ENCODE measurements at regions not wholly inside any gene's neighbourhood (a gene's known extent, or its start where the extent isn't known, plus 50 kb on each side); places are given as distances from the start of the nearest gene placed in this dataset.
"Not testable (repeated sequence)": the region's sequence is repeated elsewhere in the genome, so short reads cannot be mapped to it uniquely, and the experiment has no call there.

DNA sequence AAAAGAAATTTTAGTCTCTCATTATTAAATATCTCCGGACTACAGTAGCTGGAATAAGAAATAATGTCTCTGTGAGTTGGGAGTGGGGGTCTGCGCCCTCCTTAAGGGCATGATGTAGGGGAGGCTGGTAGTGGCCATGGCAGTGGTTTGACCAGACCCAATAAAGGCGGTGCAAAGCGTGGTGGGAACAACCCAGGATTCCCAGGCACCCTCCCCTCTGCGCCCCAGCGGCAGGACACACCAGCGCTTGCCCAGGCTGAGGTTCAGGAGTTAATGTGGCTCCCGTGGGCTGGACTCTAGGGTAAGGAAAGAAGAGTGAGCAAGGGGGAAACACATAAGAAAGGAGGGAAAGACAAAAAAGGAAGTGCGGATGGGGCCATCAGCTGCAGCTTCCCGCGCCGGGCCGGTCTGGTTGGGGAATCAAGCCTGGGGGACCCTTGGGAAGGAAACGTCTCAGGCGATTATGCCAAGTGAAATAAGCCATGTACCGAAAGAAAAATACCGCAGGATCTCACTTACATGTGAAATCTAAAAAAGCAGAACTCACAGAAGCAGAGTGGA is 157.5 kb upstream of the SMIM31 start:
- no peak for DNase-seq

DNA sequence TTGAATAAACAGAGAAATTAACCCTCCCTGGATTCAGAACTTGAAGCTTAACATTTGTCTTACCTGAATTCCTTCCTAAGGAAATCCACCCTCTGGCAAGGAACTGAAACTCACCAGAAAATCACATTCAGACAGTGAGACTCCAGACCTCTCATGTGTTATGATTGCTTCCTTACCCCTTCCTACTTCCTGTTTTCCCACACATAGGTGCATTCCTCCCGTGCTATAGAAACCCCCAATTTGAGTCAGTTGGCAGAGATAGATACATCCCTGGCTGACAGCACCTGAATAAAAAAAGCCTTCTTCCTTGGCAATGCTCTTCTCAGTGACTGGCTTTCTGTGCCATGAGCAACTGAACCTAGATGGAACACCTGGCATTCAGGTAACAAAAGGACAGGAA is 157.0 kb upstream of the SMIM31 start:
- DNase-seq: no peak

DNA sequence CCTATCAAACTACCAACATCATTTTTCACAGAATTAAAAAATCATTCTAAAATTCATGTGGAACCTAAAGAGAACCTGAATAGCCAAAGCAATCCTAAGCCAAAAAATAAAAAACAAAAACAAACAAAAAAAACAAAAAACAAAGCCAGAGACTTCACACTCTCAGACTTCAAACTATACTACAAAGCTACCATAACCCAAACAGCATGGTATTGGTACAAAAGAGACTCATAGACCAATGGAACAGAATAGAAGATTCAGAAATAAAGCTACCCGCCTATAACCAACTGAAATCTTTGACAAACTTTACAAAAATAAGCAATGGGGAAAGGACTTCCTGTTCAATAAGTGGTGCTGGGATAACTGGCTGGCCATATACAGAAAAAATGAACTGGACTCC is 152.3 kb upstream of the SMIM31 start:
- DNase-seq: no peak

DNA sequence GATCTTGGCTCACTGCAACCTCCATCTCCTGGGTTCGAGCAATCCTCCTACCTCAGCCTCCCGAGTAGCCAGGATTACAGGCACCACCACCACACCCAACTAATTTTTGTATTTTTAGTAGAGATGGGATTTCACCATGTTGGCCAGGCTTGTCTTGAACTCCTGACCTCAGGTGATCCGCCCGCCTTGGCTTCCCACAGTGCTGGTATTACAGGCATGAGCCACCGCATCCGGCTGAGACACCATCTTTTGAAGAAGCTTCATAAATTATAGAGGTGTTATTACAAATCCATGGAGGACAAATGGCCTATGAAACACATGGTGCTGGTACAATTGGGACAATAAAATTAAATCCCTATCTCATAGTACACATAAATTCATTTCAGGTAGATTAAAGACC is 148.1 kb upstream of the SMIM31 start:
- DNase-seq: not testable (repeated sequence)

DNA sequence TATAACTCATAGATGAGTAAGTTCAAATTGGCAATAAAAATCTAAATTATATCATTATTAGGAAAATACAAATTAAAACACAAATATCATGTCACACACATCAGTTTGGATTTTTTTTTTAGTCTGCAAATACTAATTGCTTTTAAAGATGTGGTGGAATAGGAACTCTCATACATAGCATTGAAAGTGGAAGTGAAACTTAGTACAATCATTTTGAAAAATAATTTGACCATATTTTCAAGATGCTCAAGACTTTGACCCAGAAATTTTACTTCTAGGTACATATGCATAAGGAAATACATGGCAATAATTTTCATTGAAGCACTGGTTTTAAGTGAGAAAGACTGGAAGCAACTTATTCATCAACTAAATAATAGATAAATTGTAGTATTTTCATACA is 147.5 kb upstream of the SMIM31 start:
- no peak for DNase-seq

DNA sequence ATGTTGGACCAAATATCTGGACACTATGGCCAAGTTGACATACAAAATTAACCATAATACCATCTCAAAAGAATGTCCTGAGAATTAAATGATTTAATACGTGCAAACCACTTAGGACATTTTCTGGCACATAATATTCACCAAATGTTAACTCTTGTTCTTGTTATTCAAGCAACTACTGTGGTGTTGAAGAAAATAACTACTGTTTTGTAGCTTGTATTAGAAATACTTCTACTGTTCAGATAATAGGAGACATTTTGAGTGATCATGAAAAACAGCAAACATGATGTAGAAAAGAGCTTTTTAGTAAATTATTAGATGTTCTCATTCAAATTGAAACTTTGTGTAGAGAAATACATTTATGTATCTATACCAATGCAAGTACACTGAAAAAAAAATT is 140.7 kb upstream of the SMIM31 start:
- DNase-seq: no peak

DNA sequence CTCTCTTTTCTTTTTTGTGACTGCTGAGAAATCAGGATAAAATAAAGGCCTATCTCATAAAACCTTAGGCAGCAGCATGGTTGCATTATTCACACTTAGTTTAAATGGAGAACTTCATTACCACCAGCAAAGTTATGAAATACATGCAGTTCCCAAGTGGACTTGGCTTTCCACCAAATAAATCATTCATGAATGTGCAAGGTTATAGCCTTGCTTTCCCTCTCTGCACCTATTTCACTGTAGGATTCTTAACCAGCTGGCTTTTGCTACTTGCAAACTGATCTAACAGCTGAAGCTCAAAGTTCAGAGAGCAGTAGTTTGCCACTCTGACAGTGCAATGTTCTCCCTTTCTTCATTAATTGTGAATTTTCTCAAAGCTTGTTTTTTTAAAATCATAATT is 140.1 kb upstream of the SMIM31 start:
- peak; percentile 4 for DNase-seq

DNA sequence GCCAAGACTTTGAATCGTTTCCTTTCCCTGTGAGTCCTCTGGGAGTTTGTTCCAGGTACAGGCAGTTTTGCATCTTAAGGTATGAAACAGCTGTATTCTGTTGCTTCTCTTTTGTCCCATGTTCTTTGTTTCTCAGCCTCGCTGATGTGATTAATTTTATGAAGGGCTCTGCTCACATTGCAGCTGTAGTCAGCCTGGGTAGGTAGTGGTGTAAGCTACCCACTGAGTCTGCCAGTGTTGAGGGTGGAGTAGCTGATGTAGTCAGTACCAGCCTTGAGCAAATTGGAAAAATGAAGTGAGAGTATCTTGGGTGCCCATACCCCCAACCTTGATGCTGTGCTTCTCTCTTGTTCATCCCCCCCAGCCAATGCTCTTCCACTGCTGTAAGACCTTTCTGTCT is 139.6 kb upstream of the SMIM31 start:
- no peak for DNase-seq

DNA sequence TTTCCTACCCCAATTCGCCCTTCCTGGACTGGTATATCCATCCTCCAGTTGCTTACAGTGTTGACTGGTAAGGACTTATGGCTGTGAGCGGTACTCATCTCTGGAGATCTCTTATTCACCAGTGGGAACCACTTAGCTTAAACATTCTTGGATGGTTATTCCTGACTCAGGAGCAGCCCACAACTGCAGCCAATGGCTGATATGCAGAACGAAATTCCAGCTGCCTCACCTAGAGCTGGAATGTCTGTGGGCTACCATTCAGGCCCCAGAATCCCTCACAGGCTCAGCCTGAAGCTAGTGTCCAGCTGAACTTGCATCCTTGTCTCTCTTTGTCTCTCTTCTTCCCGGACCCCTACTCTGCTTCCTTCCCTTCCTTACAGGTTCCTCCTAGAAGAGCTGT is 138.9 kb upstream of the SMIM31 start:
- DNase-seq: no peak

DNA sequence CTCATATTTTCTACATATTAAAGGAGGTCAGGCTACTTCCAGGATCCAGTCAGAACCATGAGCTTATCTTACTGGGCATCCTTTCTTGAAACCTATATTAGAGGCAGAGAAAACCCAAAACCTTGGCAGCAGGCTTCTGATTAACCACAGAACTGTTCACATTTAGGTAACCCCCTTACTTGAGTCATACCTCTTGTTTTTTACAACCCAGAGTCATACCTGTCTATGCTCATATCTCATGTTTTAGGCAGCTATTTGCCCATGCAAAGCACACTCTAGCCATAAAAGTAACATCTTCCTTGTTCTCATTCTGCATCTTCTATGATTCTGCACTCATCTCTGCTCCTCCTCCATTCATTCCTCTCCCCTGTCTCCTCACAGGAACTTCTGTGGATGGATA is 138.0 kb upstream of the SMIM31 start:
- no peak for DNase-seq

DNA sequence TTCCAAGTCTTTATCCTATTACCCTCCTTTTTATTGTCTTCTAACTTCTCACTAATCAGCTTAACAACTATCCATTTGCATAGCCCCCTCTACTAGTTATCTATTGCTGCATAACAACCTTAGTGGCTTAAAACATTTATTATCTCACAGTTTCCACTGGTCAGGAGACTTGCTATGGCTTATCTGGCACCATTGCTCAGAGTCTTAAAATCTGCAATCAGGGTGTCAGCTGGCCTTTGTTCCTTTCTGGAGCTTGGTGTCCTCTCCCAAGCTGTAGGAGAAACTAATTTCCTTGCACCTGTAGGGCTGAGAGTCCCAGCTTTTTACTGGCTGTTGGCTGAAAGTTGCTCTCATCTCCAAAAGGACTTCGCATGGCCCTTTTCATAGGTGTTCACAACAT is 137.0 kb upstream of the SMIM31 start:
- no peak for DNase-seq

DNA sequence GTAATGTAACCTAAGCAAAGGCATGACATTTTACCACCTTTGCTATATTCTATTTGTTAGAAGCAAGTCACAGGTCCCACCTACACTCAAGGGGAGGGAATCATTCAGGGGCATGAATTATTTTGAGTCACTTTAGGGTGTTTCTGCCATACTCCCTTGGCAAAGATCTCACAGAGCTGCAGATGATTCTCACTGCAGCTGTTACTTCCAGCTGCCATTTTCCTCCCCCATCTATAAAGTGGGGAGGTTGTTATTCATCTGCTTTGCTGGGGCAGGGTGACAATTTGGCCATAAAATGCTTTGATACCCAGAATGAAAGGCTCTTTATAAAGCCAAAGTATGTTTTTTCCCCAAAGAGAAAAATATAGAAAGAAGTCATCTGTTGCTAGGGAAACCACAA is 136.5 kb upstream of the SMIM31 start:
- DNase-seq: no peak

DNA sequence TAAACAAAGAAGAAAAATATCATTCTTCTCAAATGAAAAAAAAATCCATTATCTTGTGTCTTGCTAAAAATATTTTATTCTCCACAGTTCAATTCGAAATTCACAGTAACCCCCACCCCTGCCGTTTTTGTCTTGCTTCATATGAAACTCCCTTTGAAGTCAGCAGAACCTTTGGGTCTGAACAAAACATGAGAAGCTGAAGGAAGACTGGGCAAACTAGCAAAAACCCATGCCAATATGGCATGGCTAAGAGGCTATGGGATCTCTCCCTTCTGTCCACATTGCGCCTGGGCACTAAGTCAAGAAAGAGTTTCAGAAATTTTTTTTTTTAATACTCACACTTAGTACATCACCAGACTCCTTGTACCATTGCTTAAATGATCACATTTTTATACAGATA is 136.0 kb upstream of the SMIM31 start:
- DNase-seq: no peak

DNA sequence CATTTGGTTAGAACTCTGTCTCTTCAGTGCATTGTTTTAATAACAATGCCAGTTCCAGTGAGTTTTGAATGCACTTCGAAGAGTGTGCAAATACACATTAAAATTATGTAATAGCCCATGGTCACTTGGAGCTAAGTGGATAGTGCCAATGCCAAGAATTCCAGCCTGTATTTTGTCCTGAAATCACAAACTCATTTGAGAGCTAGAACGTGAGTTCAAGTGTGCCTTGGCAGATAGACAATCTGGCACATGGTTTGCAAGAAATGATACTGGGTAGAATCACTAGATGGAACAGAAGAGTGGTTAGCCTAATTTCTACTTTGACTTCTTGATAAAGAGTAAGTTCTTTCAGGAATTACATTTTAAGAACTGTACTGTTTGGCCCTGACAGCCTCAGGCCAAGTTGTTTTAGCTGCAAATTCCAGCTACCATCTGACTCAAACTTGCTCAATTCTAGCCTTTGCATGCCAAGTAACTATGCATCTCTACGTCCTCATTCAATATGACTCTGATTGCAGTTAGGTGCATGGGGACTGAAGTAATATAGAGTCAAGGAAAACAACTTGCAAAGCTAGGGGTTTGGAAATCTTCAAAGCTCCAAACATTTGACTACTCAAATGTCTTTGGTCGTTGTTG is 131.9 kb upstream of the SMIM31 start:
- DNase-seq: no peak

DNA sequence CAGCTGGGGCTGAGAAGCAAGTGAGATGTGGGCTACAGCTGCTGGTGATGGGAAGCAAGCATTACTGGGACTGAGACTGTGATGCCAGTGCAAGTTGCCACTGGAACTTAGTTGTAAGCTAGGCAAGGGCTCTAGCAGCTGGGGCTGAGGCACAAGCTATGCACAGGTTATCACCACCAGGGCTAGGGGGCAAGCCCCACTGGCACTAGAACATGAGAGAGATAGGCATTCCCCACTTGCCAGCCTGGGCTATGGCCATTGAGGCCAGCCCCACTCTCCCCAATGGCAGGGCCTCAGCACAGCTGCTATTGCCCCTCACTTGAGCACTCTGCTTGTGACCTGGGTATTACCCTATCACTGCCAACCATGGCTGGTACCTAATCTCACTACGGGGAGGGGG is 130.8 kb upstream of the SMIM31 start:
- no peak for DNase-seq

DNA sequence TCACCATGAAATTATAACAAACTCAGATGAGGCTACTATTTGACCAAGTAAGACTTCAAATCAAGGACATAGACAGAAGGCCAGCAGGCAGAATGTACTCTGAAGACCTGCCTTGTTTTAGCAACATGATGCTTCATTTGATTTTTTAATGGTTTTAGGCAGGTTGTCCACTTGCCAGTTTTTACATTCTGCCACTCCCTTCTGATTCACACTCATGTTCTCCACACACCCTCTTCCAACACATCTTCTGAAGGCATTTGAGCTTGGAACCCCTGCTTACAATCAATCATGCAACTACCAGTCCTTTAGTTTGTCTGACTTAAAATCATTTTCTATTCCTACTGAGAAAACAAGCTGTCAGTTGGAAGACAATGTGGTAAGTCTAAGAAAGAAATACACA is 114.9 kb upstream of the SMIM31 start:
- no peak for DNase-seq

DNA sequence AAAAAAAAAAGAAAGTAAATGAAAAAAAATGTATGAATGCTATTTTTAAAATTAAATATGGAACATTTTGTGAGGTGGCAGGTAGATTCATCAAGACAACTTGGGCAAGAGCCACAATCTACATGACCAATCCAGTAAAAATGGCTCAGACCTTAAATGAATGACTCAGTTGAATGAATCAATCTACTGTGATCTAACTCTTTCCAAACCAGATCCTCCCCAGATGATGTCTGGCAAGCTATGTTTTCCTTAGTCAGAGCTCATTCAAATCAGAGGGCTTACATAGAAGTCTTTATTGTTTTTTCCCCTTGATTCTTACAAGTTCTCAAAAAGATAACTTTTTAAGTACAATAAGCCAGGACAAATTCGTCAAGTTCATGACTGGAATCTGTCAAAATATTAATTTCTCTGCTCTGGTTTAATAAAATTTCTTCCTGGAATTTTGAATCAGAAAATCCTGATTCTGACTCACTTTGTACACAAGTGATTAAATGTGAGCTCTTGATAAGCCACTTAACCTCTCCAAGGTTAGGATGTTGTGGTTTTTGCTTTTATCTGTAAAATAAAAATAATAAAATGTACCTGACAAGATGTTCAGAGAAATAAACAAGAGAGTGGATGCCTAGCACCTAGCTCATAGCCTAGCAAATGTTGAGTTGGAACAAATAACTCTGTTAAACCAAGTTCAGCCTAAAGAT is 105.6 kb upstream of the SMIM31 start:
- DNase-seq: no peak

DNA sequence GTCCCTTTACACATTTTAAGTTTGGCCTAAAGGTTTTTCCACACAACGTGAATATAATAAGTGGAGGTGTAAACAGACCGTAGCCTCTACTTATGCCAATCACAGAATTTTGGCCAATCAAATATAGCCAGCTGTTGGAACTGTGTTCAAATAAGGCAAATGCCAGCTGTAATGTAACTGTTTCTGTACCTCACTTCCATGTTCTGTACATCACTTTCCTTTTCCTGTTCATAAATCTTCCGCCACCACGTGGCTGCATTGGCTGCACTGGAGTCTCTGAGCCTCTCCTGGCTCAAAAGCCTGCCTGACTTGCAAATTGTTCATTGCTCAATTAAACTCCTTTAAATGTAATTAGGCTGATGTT is 105.1 kb upstream of the SMIM31 start:
- no peak for DNase-seq

DNA sequence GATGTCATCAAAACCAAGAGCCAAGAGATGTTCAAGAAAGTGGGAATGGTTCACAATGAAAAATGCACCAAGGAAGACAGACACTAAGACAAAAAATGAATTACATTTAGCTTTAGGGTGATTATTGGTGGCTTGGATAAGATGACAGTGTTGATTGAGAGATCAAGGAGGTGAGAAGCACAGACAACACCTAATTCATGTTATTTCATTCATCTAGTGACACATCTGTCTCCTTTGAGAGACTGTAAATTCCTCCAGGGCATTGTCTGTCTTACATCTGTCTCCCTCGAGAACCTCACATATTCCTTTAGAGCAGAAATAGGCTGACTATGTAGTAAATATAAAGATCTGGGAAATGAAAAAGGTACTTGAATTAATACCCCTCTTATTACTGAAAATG is 94.2 kb upstream of the SMIM31 start:
- no peak for DNase-seq

DNA sequence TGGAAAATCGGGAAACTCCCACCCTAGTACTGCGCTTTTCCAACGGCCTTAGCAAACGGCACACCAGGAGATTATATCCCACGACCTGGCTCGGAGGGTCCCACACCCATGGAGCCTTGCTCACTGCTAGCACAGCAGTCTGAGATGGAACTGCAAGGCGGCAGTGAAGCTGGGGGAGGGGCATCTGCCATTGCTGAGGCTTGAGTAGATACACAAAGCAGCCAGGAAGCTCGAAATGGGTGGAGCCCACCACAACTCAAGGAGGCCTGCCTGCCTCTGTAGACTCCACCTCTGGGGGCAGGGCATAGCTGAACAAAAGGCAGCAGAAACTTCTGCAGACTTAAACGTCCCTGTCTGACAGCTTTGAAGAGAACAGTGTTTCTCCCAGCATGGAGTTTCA is 77.8 kb upstream of the SMIM31 start:
- not testable (repeated sequence) for DNase-seq

DNA sequence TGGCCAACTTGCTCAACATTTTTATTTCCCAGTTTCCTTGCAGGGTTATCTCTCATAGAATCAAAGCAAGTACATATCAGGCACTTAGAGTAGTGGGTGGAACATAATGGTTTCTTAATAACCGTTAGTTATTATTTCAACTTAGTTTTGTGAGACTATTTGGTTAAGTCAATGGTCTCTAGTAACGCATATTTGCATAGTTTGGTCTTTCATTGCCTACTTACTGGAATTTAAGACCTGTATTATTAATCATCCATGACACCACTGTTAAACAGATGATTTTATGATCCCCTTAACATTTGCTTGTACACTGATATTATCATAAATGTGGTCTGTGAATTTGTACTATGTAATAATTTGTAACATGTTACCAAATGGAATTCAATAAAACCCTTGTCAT is 70.9 kb upstream of the SMIM31 start:
- no peak for DNase-seq

DNA sequence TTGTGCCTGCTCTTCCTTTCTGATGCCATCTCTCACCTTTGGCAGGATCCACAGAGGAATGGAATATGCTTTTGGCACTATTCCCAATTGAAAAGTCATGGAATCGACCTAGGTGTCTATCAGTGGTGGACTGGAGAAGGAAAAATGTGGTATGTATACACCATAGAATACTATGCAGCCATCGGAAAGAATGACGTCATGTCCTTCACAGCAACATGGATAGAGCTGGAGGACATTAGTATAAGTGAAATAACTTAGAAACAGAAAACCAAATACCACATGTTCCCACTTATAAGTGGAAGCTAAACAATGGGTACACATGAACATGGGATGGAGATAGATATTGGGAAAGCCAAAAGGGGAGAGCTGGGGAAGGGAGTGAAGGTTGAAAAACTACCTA is 58.3 kb upstream of the SMIM31 start:
- DNase-seq: no peak

DNA sequence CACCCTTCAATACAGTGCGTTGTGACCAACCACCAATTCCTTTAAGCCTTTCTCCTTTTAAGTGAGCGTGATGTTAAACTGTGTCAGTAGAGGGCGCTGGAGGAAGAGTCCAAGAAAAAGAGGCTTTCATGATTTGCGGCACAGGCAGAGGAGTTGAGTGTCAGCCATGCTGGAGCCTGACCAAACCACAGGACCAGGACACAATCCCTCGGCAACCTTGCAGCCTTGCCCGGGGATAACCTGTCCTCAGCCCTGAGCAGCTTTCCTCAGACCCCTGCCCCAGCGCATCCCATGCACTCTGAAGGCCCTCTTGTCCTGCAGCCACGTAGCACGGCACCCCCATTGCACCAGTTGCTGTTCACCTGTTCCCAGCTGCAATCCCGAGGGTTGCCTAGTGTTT is 53.5 kb upstream of the SMIM31 start:
- DNase-seq: peak; percentile 2

DNA sequence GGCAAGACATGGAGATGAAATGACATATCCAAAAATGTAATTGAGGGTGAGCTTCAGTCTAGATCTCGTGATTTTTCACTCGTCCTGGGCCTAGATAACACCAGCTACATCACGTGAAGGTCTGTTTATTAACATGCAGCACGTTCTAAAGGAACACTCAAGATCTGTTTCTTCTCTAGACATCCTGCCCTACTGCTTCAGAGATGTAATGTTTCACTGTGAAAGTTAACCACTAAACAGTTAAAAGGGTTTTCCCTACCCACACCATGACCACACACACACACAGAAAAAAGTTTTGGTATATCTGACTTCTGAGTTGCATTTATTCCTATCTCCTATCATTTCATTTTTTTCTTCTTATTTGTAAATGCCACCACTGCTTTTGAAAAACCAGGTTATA is 52.3 kb upstream of the SMIM31 start:
- no peak for DNase-seq
